H9 (cell line): ENCODE measurements at regions not wholly inside any gene's neighbourhood (a gene's known extent, or its start where the extent isn't known, plus 50 kb on each side); places are given as distances from the start of the nearest gene placed in this dataset.

Experiments used
- DNase-seq: peaks from one replicate; pipeline ENCODE4 v3.0.0-alpha.2; 2017
- H2AFZ ChIP-seq: one replicate; pipeline ENCODE4 v1.6.1; 2013; ENCODE audit warnings: mild to moderate bottlenecking, low read length, control low read depth, moderate library complexity
- H2AK5ac ChIP-seq: 2 replicates; pipeline ENCODE4 v1.6.1; 2013; ENCODE audit warnings: low read length, control low read depth, mixed read lengths; ENCODE audit not compliant: insufficient read length
- H2BK120ac ChIP-seq: one replicate; pipeline ENCODE4 v1.6.1; 2013; ENCODE audit warnings: low read depth, mild to moderate bottlenecking, low read length, control low read depth, inconsistent platforms; ENCODE audit not compliant: poor library complexity, severe bottlenecking
- H2BK12ac ChIP-seq: 2 replicates; pipeline ENCODE4 v1.6.1; 2013; ENCODE audit warnings: low read length, control low read depth, mixed read lengths, low read depth; ENCODE audit not compliant: insufficient read length
- H2BK15ac ChIP-seq: 2 replicates; pipeline ENCODE4 v1.6.1; 2013; ENCODE audit warnings: low read depth, low read length, control low read depth
- H2BK20ac ChIP-seq: one replicate; pipeline ENCODE4 v1.6.1; 2013; ENCODE audit warnings: low read depth, mild to moderate bottlenecking, low read length, control low read depth, inconsistent platforms; ENCODE audit not compliant: poor library complexity, severe bottlenecking
- H2BK5ac ChIP-seq: 2 replicates; pipeline ENCODE4 v1.6.1; 2013; ENCODE audit warnings: low read length, control low read depth, mixed read lengths; ENCODE audit not compliant: insufficient read length
- H3K14ac ChIP-seq: 2 replicates; pipeline ENCODE4 v1.6.1; 2013; ENCODE audit warnings: low read length, control low read depth; ENCODE audit not compliant: insufficient read depth
- H3K18ac ChIP-seq: 2 replicates; pipeline ENCODE4 v1.6.1; 2013; ENCODE audit warnings: low read depth, mild to moderate bottlenecking, mixed read lengths, low read length, control low read depth; ENCODE audit not compliant: insufficient read length
- H3K23ac ChIP-seq: 2 replicates; pipeline ENCODE4 v1.6.1; 2013; ENCODE audit warnings: low read length, control low read depth, mixed read lengths, low read depth; ENCODE audit not compliant: insufficient read length
- H3K23me2 ChIP-seq: 2 replicates; pipeline ENCODE4 v1.6.1; 2013; ENCODE audit warnings: low read depth, mild to moderate bottlenecking, mixed read lengths, low read length, control low read depth; ENCODE audit not compliant: insufficient read length, poor library complexity, severe bottlenecking
- H3K27ac ChIP-seq: 2 replicates; pipeline ENCODE4 v1.5.1; 2013; ENCODE audit warnings: low read length, control low read depth, mixed read lengths, low read depth; ENCODE audit not compliant: insufficient read length
- H3K27me3 ChIP-seq: 2 replicates; pipeline ENCODE4 v1.6.1; 2013; ENCODE audit warnings: low read length, control low read depth, inconsistent platforms; ENCODE audit not compliant: insufficient read depth
- H3K4ac ChIP-seq: 2 replicates; pipeline ENCODE4 v1.6.1; 2013; ENCODE audit warnings: low read depth, mild to moderate bottlenecking, control low read depth, inconsistent platforms, low read length, moderate library complexity
- H3K4me1 ChIP-seq: 2 replicates; pipeline ENCODE4 v1.6.1; 2013; ENCODE audit warnings: low read length, control low read depth, inconsistent platforms; ENCODE audit not compliant: insufficient read depth
- H3K4me2 ChIP-seq: 2 replicates; pipeline ENCODE4 v1.6.1; 2013; ENCODE audit warnings: low read length, control low read depth, mixed read lengths; ENCODE audit not compliant: insufficient read length, insufficient read depth
- H3K56ac ChIP-seq: 2 replicates; pipeline ENCODE4 v1.6.1; 2013; ENCODE audit warnings: low read depth, mild to moderate bottlenecking, mixed read lengths, low read length, control low read depth; ENCODE audit not compliant: insufficient read length
- H3K79me1 ChIP-seq: 2 replicates; pipeline ENCODE4 v1.6.1; 2013; ENCODE audit warnings: low read depth, mild to moderate bottlenecking, moderate library complexity, low read length, control low read depth, inconsistent platforms; ENCODE audit not compliant: insufficient read depth, poor library complexity, severe bottlenecking
- H3K79me2 ChIP-seq: 2 replicates; pipeline ENCODE4 v1.6.1; 2013; ENCODE audit warnings: low read length, control low read depth, inconsistent platforms; ENCODE audit not compliant: insufficient read depth
- H3K9ac ChIP-seq: 2 replicates; pipeline ENCODE4 v1.6.1; 2013; ENCODE audit warnings: low read length, control low read depth, mixed read lengths; ENCODE audit not compliant: insufficient read length; ENCODE audit errors: extremely low read depth
- H3K9me3 ChIP-seq: one replicate; pipeline ENCODE4 v1.6.1; 2013; ENCODE audit warnings: low read depth, low read length, inconsistent platforms; ENCODE audit not compliant: control insufficient read depth
- H3T11ph ChIP-seq: one replicate; pipeline ENCODE4 v1.6.1; 2013; ENCODE audit warnings: mild to moderate bottlenecking, low read length, control low read depth, inconsistent platforms
- H4K20me1 ChIP-seq: one replicate; pipeline ENCODE4 v1.6.1; 2013; ENCODE audit not compliant: control insufficient read depth, insufficient read length, insufficient read depth
- H4K5ac ChIP-seq: 2 replicates; pipeline ENCODE4 v1.6.1; 2013; ENCODE audit warnings: low read depth, mild to moderate bottlenecking, mixed read lengths, low read length, control low read depth; ENCODE audit not compliant: insufficient read length
- H4K8ac ChIP-seq: replicated peaks from 2 replicates; pipeline ENCODE4 v1.6.1; 2013; ENCODE audit warnings: low read length, control low read depth, mixed read lengths, low read depth; ENCODE audit not compliant: insufficient read length
- H4K91ac ChIP-seq: 2 replicates; pipeline ENCODE4 v1.6.1; 2013; ENCODE audit warnings: low read depth, mild to moderate bottlenecking, moderate library complexity, mixed read lengths, low read length, control low read depth; ENCODE audit not compliant: insufficient read length
- H3K27ac Mint-ChIP-seq, 3 experiments: 2 replicates in 2 of 3; 3 replicates in 1 of 3; pipeline ENCODE4 v1.8.0; 2020 to 2021; ENCODE audit warnings: mixed read lengths in 3 of 3, mild to moderate bottlenecking in 1 of 3, moderate library complexity in 1 of 3
- H3K27me3 Mint-ChIP-seq: 2 replicates; pipeline ENCODE4 v1.8.0; 2021; ENCODE audit warnings: low read depth, mild to moderate bottlenecking, moderate library complexity, mixed read lengths
- H3K36me3 Mint-ChIP-seq, 3 experiments: 2 replicates in 2 of 3; 3 replicates in 1 of 3; pipeline ENCODE4 v1.8.0; 2020 to 2021; ENCODE audit warnings: low read depth in 3 of 3, mixed read lengths in 3 of 3; ENCODE audit not compliant: insufficient read depth in 1 of 3
- H3K4me1 Mint-ChIP-seq, 2 experiments: 2 replicates each; pipeline ENCODE4 v1.8.0; 2020; ENCODE audit warnings: mixed read lengths in 2 of 2
- H3K4me3 Mint-ChIP-seq, 2 experiments: 2 replicates in 1 of 2; 3 replicates in 1 of 2; pipeline ENCODE4 v1.8.0; 2020 to 2021; ENCODE audit warnings: mild to moderate bottlenecking in 2 of 2, mixed read lengths in 2 of 2, moderate library complexity in 1 of 2
- H3K9me3 Mint-ChIP-seq, 2 experiments: 2 replicates in 1 of 2; 3 replicates in 1 of 2; pipeline ENCODE4 v1.8.0; 2020; ENCODE audit warnings: mild to moderate bottlenecking in 2 of 2, mixed read lengths in 2 of 2, moderate library complexity in 1 of 2
- CTCF ChIP-seq: fragments of 200-600 bp; sonication (generic); conservative IDR thresholded peaks from 3 replicates; pipeline ENCODE4 v1.8.0; 2021; ENCODE audit warnings: antibody characterized with exemption, mild to moderate bottlenecking
- WGBS: extraction: QIAGEN DNeasy Blood & Tissue Kit; methylation state at CpG from one replicate; pipeline ENCODE4 v1.1.7; 2013; ENCODE audit warnings: missing lambda C conversion rate, low lambda C conversion rate, mixed read lengths; ENCODE audit not compliant: insufficient read length; ENCODE audit errors: extremely low coverage; 5-methylcytosine and 5-hydroxymethylcytosine counted together

DNA sequence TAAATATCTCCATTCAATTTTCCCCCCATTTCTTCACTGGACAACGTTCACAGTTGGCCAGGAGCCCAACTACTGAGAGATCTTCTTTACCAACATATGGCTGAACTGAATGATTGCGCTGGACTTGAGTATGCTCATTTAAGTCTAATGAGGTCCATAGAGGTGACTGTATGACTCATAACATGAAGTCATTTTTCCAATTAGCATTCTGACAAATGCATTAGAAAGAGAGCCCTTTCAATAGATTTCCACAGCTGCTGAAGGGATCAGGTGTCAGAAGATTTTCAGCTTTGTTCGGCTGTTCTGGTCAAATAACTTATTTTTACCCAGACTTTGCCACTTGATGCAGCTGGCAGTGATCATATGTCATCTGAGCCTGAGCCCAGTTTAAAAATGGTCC lies 438.0 kb downstream of the ETV1 start:
- no peak overlapping the region for H2BK12ac ChIP-seq
- H3K9me3 ChIP-seq, result no peaks in the 10 kb centered on the region
- H3K23ac ChIP-seq, result no peak overlapping the region
- H3K23me2 ChIP-seq, result no peaks in the 10 kb centered on the region
- no peak overlapping the region for H3K4ac ChIP-seq
- no peak overlapping the region for H3K18ac ChIP-seq
- H4K8ac ChIP-seq, result no peak overlapping the region
- H4K20me1 ChIP-seq, result no peaks in the 10 kb centered on the region
- no peaks in the 10 kb centered on the region for H3K36me3 Mint-ChIP-seq
- H3K14ac ChIP-seq, result no peak overlapping the region
- no peaks in the 10 kb centered on the region for H3K9me3 Mint-ChIP-seq
- H4K91ac ChIP-seq, result no peak overlapping the region
- H3K27ac ChIP-seq, result no peak overlapping the region
- no peak overlapping the region for H2AK5ac ChIP-seq
- 0 out of 2 replicates have a peak, but pooled peaks cover 2% of the 10 kb centered on the region for H3K4me1 ChIP-seq
- H3K4me3 Mint-ChIP-seq, result no peak overlapping the region
- DNase-seq, result no peak
- H3K9ac ChIP-seq, result no peak overlapping the region
- H4K5ac ChIP-seq, result no peak overlapping the region
- no peaks in the 10 kb centered on the region; a peak in 2 of 4 replicates for H3K4me1 Mint-ChIP-seq
- H3K4me2 ChIP-seq, result no peak overlapping the region
- H2AFZ ChIP-seq, result no peak overlapping the region
- H2BK120ac ChIP-seq, result no peak overlapping the region
- H3T11ph ChIP-seq, result no peak overlapping the region
- no peak overlapping the region for H2BK5ac ChIP-seq
- no peaks in the 10 kb centered on the region for H3K79me1 ChIP-seq
- no peak for TF ChIP-seq CTCF
- no peaks in the 10 kb centered on the region for H3K27me3 Mint-ChIP-seq
- H2BK15ac ChIP-seq, result no peak overlapping the region
- H2BK20ac ChIP-seq, result no peak overlapping the region
- H3K27ac Mint-ChIP-seq, result no peak overlapping the region
- H3K79me2 ChIP-seq, result no peaks in the 10 kb centered on the region
- no CpG with 5 or more reads among the region's 3 CpGs for WGBS
- H3K56ac ChIP-seq, result no peak overlapping the region
- H3K27me3 ChIP-seq, result no peaks in the 10 kb centered on the region
